ENCODE measurements at regions not wholly inside any gene's neighbourhood (a gene's known extent, or its start where the extent isn't known, plus 50 kb on each side); places are given as distances from the start of the nearest gene placed in this dataset.
"Not testable (repeated sequence)": the region's sequence is repeated elsewhere in the genome, so short reads cannot be mapped to it uniquely, and the experiment has no call there.

- Mint-ChIP-seq H3K27me3 (peaks cover 3% of the 10 kb centered on the region), H3K36me3 (no peaks in the 10 kb centered on the region), H3K27ac (no peak overlapping the region), H3K4me3 (no peak overlapping the region), H3K4me1 (no peaks in the 10 kb centered on the region), H3K9me3 (no peaks in the 10 kb centered on the region)
- DNase-seq (ENCODE audit: low spot score in 2 of 2) (no peak), ATAC-seq (ENCODE audit: low read depth) (no peak)
Measured at GRCh38 chr6:138671351-138671750, 102.2 kb upstream of the CCDC28A start.

GRCh38 chr6:138673346-138674014 is 100.1 kb upstream of the CCDC28A start:
- ATAC-seq (ENCODE audit: low read depth) (no peak), DNase-seq (ENCODE audit: low spot score in 2 of 2) (no peak)
- no peaks in the 10 kb centered on the region for H3K4me1 Mint-ChIP-seq
- no peaks in the 10 kb centered on the region for H3K36me3 Mint-ChIP-seq
- H3K27ac Mint-ChIP-seq, result no peak overlapping the region
- peaks cover 3% of the 10 kb centered on the region for H3K27me3 Mint-ChIP-seq
- no peak overlapping the region for H3K4me3 Mint-ChIP-seq
- H3K9me3 Mint-ChIP-seq, result no peaks in the 10 kb centered on the region

GRCh38 chr6:138674444-138674843 is 99.1 kb upstream of the CCDC28A start:
- H3K9me3 Mint-ChIP-seq; H3K4me3 Mint-ChIP-seq; DNase-seq (ENCODE audit: low spot score in 2 of 2); H3K4me1 Mint-ChIP-seq; H3K36me3 Mint-ChIP-seq; H3K27ac Mint-ChIP-seq; H3K27me3 Mint-ChIP-seq; ATAC-seq (ENCODE audit: low read depth): not testable (repeated sequence)

- H3K27ac Mint-ChIP-seq, result no peak overlapping the region
- peaks cover 2% of the 10 kb centered on the region for H3K27me3 Mint-ChIP-seq
- H3K9me3 Mint-ChIP-seq, result no peaks in the 10 kb centered on the region
- no peak for ATAC-seq (ENCODE audit: low read depth)
- H3K36me3 Mint-ChIP-seq, result no peaks in the 10 kb centered on the region
- no peaks in the 10 kb centered on the region for H3K4me1 Mint-ChIP-seq
- H3K4me3 Mint-ChIP-seq, result no peak overlapping the region
- no peak for DNase-seq (ENCODE audit: low spot score in 2 of 2)
Measured at GRCh38 chr6:138677538-138677937, 96.0 kb upstream of the CCDC28A start.

GRCh38 chr6:138678168-138678567 is 95.4 kb upstream of the CCDC28A start:
- no peaks in the 10 kb centered on the region for H3K9me3 Mint-ChIP-seq
- DNase-seq (ENCODE audit: low spot score in 2 of 2), result no peak
- no peak overlapping the region for H3K27ac Mint-ChIP-seq
- H3K36me3 Mint-ChIP-seq, result no peaks in the 10 kb centered on the region
- no peak overlapping the region for H3K4me3 Mint-ChIP-seq
- no peaks in the 10 kb centered on the region for H3K4me1 Mint-ChIP-seq
- no peak for ATAC-seq (ENCODE audit: low read depth)
- peaks cover 2% of the 10 kb centered on the region for H3K27me3 Mint-ChIP-seq

- Mint-ChIP-seq H3K9me3 (no peaks in the 10 kb centered on the region), H3K36me3 (no peaks in the 10 kb centered on the region), H3K4me1 (no peaks in the 10 kb centered on the region), H3K4me3 (no peak overlapping the region), H3K27me3 (peaks cover 1% of the 10 kb centered on the region), H3K27ac (no peak overlapping the region)
- DNase-seq (ENCODE audit: low spot score in 2 of 2) (no peak), ATAC-seq (ENCODE audit: low read depth) (no peak)
Measured at GRCh38 chr6:138680085-138680484, 93.5 kb upstream of the CCDC28A start.

GRCh38 chr6:138681627-138682026 is 91.9 kb upstream of the CCDC28A start:
- Mint-ChIP-seq H3K4me3 (no peak overlapping the region), H3K36me3 (no peaks in the 10 kb centered on the region), H3K27ac (no peak overlapping the region), H3K27me3 (no peaks in the 10 kb centered on the region), H3K4me1 (no peaks in the 10 kb centered on the region), H3K9me3 (no peaks in the 10 kb centered on the region)
- DNase-seq (ENCODE audit: low spot score in 2 of 2) (no peak), ATAC-seq (ENCODE audit: low read depth) (no peak)

- ATAC-seq (ENCODE audit: low read depth) (no peak), DNase-seq (ENCODE audit: low spot score in 2 of 2) (no peak)
- Mint-ChIP-seq H3K4me3 (no peak overlapping the region), H3K27me3 (no peaks in the 10 kb centered on the region), H3K4me1 (no peaks in the 10 kb centered on the region), H3K36me3 (no peaks in the 10 kb centered on the region), H3K9me3 (no peaks in the 10 kb centered on the region), H3K27ac (no peak overlapping the region)
Measured at GRCh38 chr6:138682704-138683527, 90.7 kb upstream of the CCDC28A start.

GRCh38 chr6:138685257-138685656 is 88.3 kb upstream of the CCDC28A start:
- DNase-seq (ENCODE audit: low spot score in 2 of 2) (no peak), ATAC-seq (ENCODE audit: low read depth) (no peak)
- Mint-ChIP-seq H3K4me3 (no peak overlapping the region), H3K4me1 (no peaks in the 10 kb centered on the region), H3K36me3 (no peaks in the 10 kb centered on the region), H3K27ac (no peak overlapping the region), H3K27me3 (no peaks in the 10 kb centered on the region), H3K9me3 (no peaks in the 10 kb centered on the region)

- no peaks in the 10 kb centered on the region for H3K4me1 Mint-ChIP-seq
- H3K27me3 Mint-ChIP-seq, result no peaks in the 10 kb centered on the region
- DNase-seq (ENCODE audit: low spot score in 2 of 2) (no peak), ATAC-seq (ENCODE audit: low read depth) (no peak)
- H3K27ac Mint-ChIP-seq, result no peak overlapping the region
- no peak overlapping the region for H3K4me3 Mint-ChIP-seq
- no peaks in the 10 kb centered on the region for H3K36me3 Mint-ChIP-seq
- H3K9me3 Mint-ChIP-seq, result no peaks in the 10 kb centered on the region
Measured at GRCh38 chr6:138685781-138686180, 87.8 kb upstream of the CCDC28A start.

- H3K27ac Mint-ChIP-seq, result no peak overlapping the region
- H3K36me3 Mint-ChIP-seq, result no peaks in the 10 kb centered on the region
- no peak for ATAC-seq (ENCODE audit: low read depth)
- H3K9me3 Mint-ChIP-seq, result no peaks in the 10 kb centered on the region
- no peaks in the 10 kb centered on the region for H3K27me3 Mint-ChIP-seq
- peaks cover 4% of the 10 kb centered on the region for H3K4me1 Mint-ChIP-seq
- no peak overlapping the region for H3K4me3 Mint-ChIP-seq
- DNase-seq (ENCODE audit: low spot score in 2 of 2), result no peak
Measured at GRCh38 chr6:138688580-138688979, 85.0 kb upstream of the CCDC28A start.

- Mint-ChIP-seq H3K27ac (no peak overlapping the region), H3K27me3 (peaks cover under 1% of the 10 kb centered on the region), H3K36me3 (no peaks in the 10 kb centered on the region), H3K4me3 (no peak overlapping the region), H3K4me1 (peaks cover 4% of the 10 kb centered on the region), H3K9me3 (no peaks in the 10 kb centered on the region)
- DNase-seq (ENCODE audit: low spot score in 2 of 2) (no peak), ATAC-seq (ENCODE audit: low read depth) (no peak)
Measured at GRCh38 chr6:138689849-138690248, 83.7 kb upstream of the CCDC28A start.

- H3K36me3 Mint-ChIP-seq, result no peaks in the 10 kb centered on the region
- peaks cover 4% of the 10 kb centered on the region for H3K4me1 Mint-ChIP-seq
- DNase-seq (ENCODE audit: low spot score in 2 of 2), result no peak
- no peak for ATAC-seq (ENCODE audit: low read depth)
- peak overlapping the region; percentile 75 for H3K4me3 Mint-ChIP-seq
- H3K27me3 Mint-ChIP-seq, result peaks cover 3% of the 10 kb centered on the region
- H3K27ac Mint-ChIP-seq, result no peak overlapping the region
- no peaks in the 10 kb centered on the region for H3K9me3 Mint-ChIP-seq
Measured at GRCh38 chr6:138690975-138691594, 82.5 kb upstream of the CCDC28A start.

GRCh38 chr6:138691595-138692057 is 81.9 kb upstream of the CCDC28A start:
- peaks cover 3% of the 10 kb centered on the region for H3K27me3 Mint-ChIP-seq

More at GRCh38 chr6:138691595-138692057, 81.9 kb upstream of the CCDC28A start:
- Mint-ChIP-seq H3K4me3 (peak overlapping the region; percentile 75), H3K27ac (no peak overlapping the region), H3K4me1 (peaks cover 4% of the 10 kb centered on the region), H3K36me3 (no peaks in the 10 kb centered on the region), H3K9me3 (no peaks in the 10 kb centered on the region)
- ATAC-seq (ENCODE audit: low read depth), result no peak
- no peak for DNase-seq (ENCODE audit: low spot score in 2 of 2)

All from memory B cell (primary cell).